Muscle of back (tissue), 3 donors: ENCODE measurements at regions not wholly inside any gene's neighbourhood (a gene's known extent, or its start where the extent isn't known, plus 50 kb on each side); places are given as distances from the start of the nearest gene placed in this dataset.
"Not testable (repeated sequence)": the region's sequence is repeated elsewhere in the genome, so short reads cannot be mapped to it uniquely, and the experiment has no call there.

Experiments used
- DNase-seq, 3 donors: peaks; one replicate each; pipeline versions ENCODE4 v3.0.0 to v3.0.0-alpha.2; 2013

GRCh38 chr14:71734885-71735284 lies 197.3 kb upstream of the RGS6 start:
- peak in 2 of 3 donors; percentile 78 to 80 for DNase-seq

GRCh38 chr14:71737760-71738159 lies 194.5 kb upstream of the RGS6 start:
- DNase-seq = no peak

GRCh38 chr14:71739273-71739990 lies 192.8 kb upstream of the RGS6 start:
- DNase-seq = no peak

GRCh38 chr14:71741241-71741640 lies 191.0 kb upstream of the RGS6 start:
- no peak for DNase-seq

GRCh38 chr14:71742485-71742884 lies 189.7 kb upstream of the RGS6 start:
- no peak for DNase-seq

GRCh38 chr14:71745072-71745471 lies 187.2 kb upstream of the RGS6 start:
- DNase-seq = no peak

- DNase-seq = no peak
These were observed 184.0 kb upstream of the RGS6 start for GRCh38 chr14:71748196-71748595.

- no peak for DNase-seq
These were observed 182.5 kb upstream of the RGS6 start for GRCh38 chr14:71749613-71750238.

GRCh38 chr14:71751264-71751663 lies 181.0 kb upstream of the RGS6 start:
- DNase-seq = no peak

GRCh38 chr14:71752111-71752738 lies 180.0 kb upstream of the RGS6 start:
- no peak for DNase-seq

GRCh38 chr14:71753126-71753830 lies 179.0 kb upstream of the RGS6 start:
- peak; percentile 88 to 93 (median 91) for DNase-seq

GRCh38 chr14:71753976-71754375 lies 178.3 kb upstream of the RGS6 start:
- DNase-seq = no peak

GRCh38 chr14:71754422-71755095 lies 177.7 kb upstream of the RGS6 start:
- no peak for DNase-seq

- DNase-seq = no peak
These were observed 173.8 kb upstream of the RGS6 start for GRCh38 chr14:71758229-71758951.

- DNase-seq = no peak
These were observed 169.7 kb upstream of the RGS6 start for GRCh38 chr14:71762575-71762974.

- peak; percentile 35 to 83 (median 47) for DNase-seq
These were observed 167.4 kb upstream of the RGS6 start for GRCh38 chr14:71764701-71765382.

- DNase-seq = no peak
These were observed 166.7 kb upstream of the RGS6 start for GRCh38 chr14:71765505-71765904.

GRCh38 chr14:71770431-71770830 lies 161.8 kb upstream of the RGS6 start:
- no peak for DNase-seq

- DNase-seq = not testable (repeated sequence)
These were observed 160.8 kb upstream of the RGS6 start for GRCh38 chr14:71771421-71771820.

- DNase-seq = not testable (repeated sequence)
These were observed 160.2 kb upstream of the RGS6 start for GRCh38 chr14:71771996-71772395.
